HCT116 (cell line): ENCODE measurements at regions not wholly inside any gene's neighbourhood (a gene's known extent, or its start where the extent isn't known, plus 50 kb on each side); places are given as distances from the start of the nearest gene placed in this dataset.

Experiments
- ATAC-seq: fragments of 200-7000 bp; cut with Tn5 transposase; 2 replicates; pipeline ENCODE4 v1.9.1; 2020; ENCODE audit warnings: mild to moderate bottlenecking, moderate library complexity
- BruUV-seq: library from RNA; stranded (reverse); fragments of 400-500 nt; replicated peaks from 2 replicates; lab custom pipeline; 2021; lab: Mats Ljungman, UMichigan
- CTCF ChIA-PET: fragments of 300-600 bp; sonication (Branson Sonifier 250); formaldehyde crosslinking; loops from one replicate; lab custom pipeline; 2021; ENCODE audit warnings: antibody characterized with exemption; lab: Charles Lee
- POLR2A ChIA-PET: fragments of 300-600, 350-600 bp; sonication (Branson Sonifier 250); formaldehyde crosslinking; loops from one replicate; lab custom pipeline; 2021; ENCODE audit warnings: antibody characterized with exemption; lab: Charles Lee
- RAD21 ChIA-PET, 2 experiments: fragments of 300-600 bp; sonication (Branson Sonifier 250); formaldehyde crosslinking; loops; one replicate each; lab custom pipeline; 2023; ENCODE audit warnings: low total read pairs in 2 of 2; ENCODE audit not compliant: uncharacterized antibody in 2 of 2, unreplicated experiment in 2 of 2, low non-redundant PET in 1 of 2; lab: Charles Lee
- DNase-seq: peaks from one replicate; pipeline ENCODE4 v3.0.0-alpha.2; 2010; ENCODE audit warnings: low read depth, low spot score
- H2AFZ ChIP-seq: fragments of 200-600 bp; shearing (Covaris generic), sonication (generic); 2 replicates; pipeline ENCODE4 v1.6.1; 2017; ENCODE audit warnings: low read depth, mixed run types, mixed read lengths, antibody characterized with exemption, low read length; ENCODE audit not compliant: poor library complexity, severe bottlenecking
- H3K27ac ChIP-seq: 2 replicates; pipeline ENCODE4 v1.5.1; 2012; ENCODE audit warnings: low read depth, low read length
- H3K27me3 ChIP-seq: fragments of 200-600 bp; sonication (generic); 2 replicates; pipeline ENCODE4 v1.6.1; 2016; ENCODE audit warnings: mixed run types, low read length, mixed read lengths; ENCODE audit not compliant: insufficient read depth
- H3K36me3 ChIP-seq, 2 experiments: fragments of 200-500 bp in 1 of 2; fragments of 200-600 bp in 1 of 2; sonication (Bioruptor generic) in 1 of 2; sonication (generic) in 1 of 2; 2 replicates each; pipeline versions ENCODE4 v1.5.1 to v1.6.1; 2014 to 2016; ENCODE audit warnings: low read length in 2 of 2, inconsistent platforms in 1 of 2, mixed read lengths in 1 of 2, mixed run types in 1 of 2; ENCODE audit not compliant: insufficient read depth in 2 of 2, control insufficient read depth in 1 of 2
- H3K4me1 ChIP-seq, 2 experiments: fragments of 200-600 bp in 1 of 2; sonication (generic) in 1 of 2; 2 replicates each; pipeline versions ENCODE4 v1.5.1 to v1.6.1; 2012 to 2017; ENCODE audit warnings: low read length in 2 of 2, inconsistent platforms in 1 of 2, mild to moderate bottlenecking in 1 of 2, mixed read lengths in 1 of 2, mixed run types in 1 of 2, moderate library complexity in 1 of 2; ENCODE audit not compliant: insufficient read depth in 2 of 2, control insufficient read depth in 1 of 2
- H3K4me2 ChIP-seq: fragments of 200-600 bp; sonication (generic); 2 replicates; pipeline ENCODE4 v1.6.1; 2017; ENCODE audit warnings: mixed run types, low read length, mixed read lengths
- H3K4me3 ChIP-seq, 2 experiments: fragments of 200-600 bp in 1 of 2; sonication (generic) in 1 of 2; replicated peaks in 1 of 2; 2 replicates each; pipeline ENCODE4 v1.5.1; 2011 to 2016; ENCODE audit warnings: low read length in 2 of 2, control low read depth in 1 of 2, low read depth in 1 of 2, mild to moderate bottlenecking in 1 of 2, mixed read lengths in 1 of 2, mixed run types in 1 of 2
- H3K79me2 ChIP-seq: fragments of 200-600 bp; sonication (generic); 2 replicates; pipeline ENCODE4 v1.6.1; 2017; ENCODE audit warnings: mild to moderate bottlenecking, mixed run types, low read length, moderate library complexity, mixed read lengths; ENCODE audit not compliant: insufficient read depth
- H3K9ac ChIP-seq: fragments of 200-600 bp; sonication (generic); 2 replicates; pipeline ENCODE4 v1.6.1; 2016; ENCODE audit warnings: low read length, mixed read lengths
- H3K9me2 ChIP-seq: fragments of 200-600 bp; sonication (generic), shearing (Covaris generic); 2 replicates; pipeline ENCODE4 v1.6.1; 2017; ENCODE audit warnings: mixed run types, mild to moderate bottlenecking, moderate library complexity; ENCODE audit not compliant: insufficient read depth
- H3K9me3 ChIP-seq, 2 experiments: fragments of 200-500 bp in 1 of 2; fragments of 200-600 bp in 1 of 2; sonication (Bioruptor generic) in 1 of 2; sonication (generic) in 1 of 2; 2 replicates each; pipeline ENCODE4 v1.6.1; 2014 to 2017; ENCODE audit warnings: low read length in 2 of 2, mixed read lengths in 2 of 2, inconsistent platforms in 1 of 2, low read depth in 1 of 2, mild to moderate bottlenecking in 1 of 2, mixed run types in 1 of 2, moderate library complexity in 1 of 2; ENCODE audit not compliant: control insufficient read depth in 1 of 2, insufficient read depth in 1 of 2
- H4K20me1 ChIP-seq: fragments of 200-600 bp; sonication (generic), shearing (Covaris generic); 2 replicates; pipeline ENCODE4 v1.6.1; 2017; ENCODE audit warnings: mixed run types, mild to moderate bottlenecking, moderate library complexity; ENCODE audit not compliant: insufficient read depth
- ATF3 ChIP-seq: IDR thresholded peaks from 2 replicates; pipeline ENCODE4 v1.6.1; 2012
- CBX3 ChIP-seq: IDR thresholded peaks from 2 replicates; pipeline ENCODE4 v1.6.1; 2012; ENCODE audit warnings: low read depth
- CEBPB ChIP-seq: IDR thresholded peaks from 2 replicates; pipeline ENCODE4 v1.6.1; 2012; ENCODE audit warnings: low read depth
- ELF1 ChIP-seq: IDR thresholded peaks from 2 replicates; pipeline ENCODE4 v1.6.1; 2012; ENCODE audit warnings: low read depth, borderline replicate concordance
- EZH2phosphoT487 ChIP-seq: fragments of 200-600 bp; IDR thresholded peaks from 2 replicates; pipeline ENCODE4 v1.6.1; 2018; ENCODE audit warnings: antibody characterized with exemption, borderline replicate concordance
- FOSL1 ChIP-seq: IDR thresholded peaks from 2 replicates; pipeline ENCODE4 v1.6.1; 2012; ENCODE audit warnings: low read depth
- JUND ChIP-seq: IDR thresholded peaks from 2 replicates; pipeline ENCODE4 v1.6.1; 2012
- POLR2A ChIP-seq: IDR thresholded peaks from 2 replicates; pipeline ENCODE4 v1.7.0; 2011; ENCODE audit warnings: borderline replicate concordance; ENCODE audit not compliant: insufficient read depth, insufficient read length; ENCODE audit errors: extremely low read depth
- POLR2AphosphoS5 ChIP-seq: IDR thresholded peaks from 2 replicates; pipeline ENCODE4 v1.6.1; 2011; ENCODE audit warnings: mild to moderate bottlenecking, low read depth, low read length, moderate library complexity
- RAD21 ChIP-seq: IDR thresholded peaks from 2 replicates; pipeline ENCODE4 v1.6.1; 2012; ENCODE audit warnings: low read depth, mild to moderate bottlenecking
- SP1 ChIP-seq: IDR thresholded peaks from 2 replicates; pipeline ENCODE4 v1.6.1; 2012; ENCODE audit warnings: low read depth
- SRF ChIP-seq: IDR thresholded peaks from 2 replicates; pipeline ENCODE4 v1.6.1; 2012; ENCODE audit warnings: low read depth
- TCF7L2 ChIP-seq: IDR thresholded peaks from 2 replicates; pipeline ENCODE4 v1.7.0; 2011; ENCODE audit warnings: borderline replicate concordance, inconsistent platforms; ENCODE audit not compliant: insufficient read depth, insufficient read length; ENCODE audit errors: extremely low read depth
- YY1 ChIP-seq: IDR thresholded peaks from 2 replicates; pipeline ENCODE4 v1.6.1; 2011; ENCODE audit warnings: low read length, low read depth, moderate library complexity, mild to moderate bottlenecking; ENCODE audit not compliant: insufficient replicate concordance; ENCODE audit errors: extremely low read depth
- ZNF274 ChIP-seq: fragments of 200-500 bp; sonication (Bioruptor generic); IDR thresholded peaks from 2 replicates; pipeline ENCODE4 v1.6.1; 2014; ENCODE audit warnings: mild to moderate bottlenecking, low read depth, low read length, inconsistent platforms
- intact Hi-C: fragments of 100-400 bp; cut with micrococcal nuclease; formaldehyde crosslinking; loops from 2 replicates; pipeline ENCODE4 v1.10.0; 2022
- TF ChIP-seq, protein P1 (sequence below): IDR thresholded peaks from 2 replicates; pipeline ENCODE4 v1.6.1; 2011; ENCODE audit warnings: mild to moderate bottlenecking, low read length, moderate library complexity; ENCODE audit not compliant: insufficient replicate concordance; ENCODE audit errors: extremely low read depth

- ATAC-seq (no peak), DNase-seq (no peak)
- H2AFZ ChIP-seq: no peak overlapping the region
- H3K4me1 ChIP-seq: no peaks in the 10 kb centered on the region
- peaks cover 5 to 14% of the 10 kb centered on the region in 2 experiments; a peak in 2 of 4 replicates for H3K9me3 ChIP-seq
- RAD21 ChIA-PET: no interaction called here
- CTCF ChIA-PET: no interaction called here
- no peak overlapping the region for H3K9ac ChIP-seq
- H3K79me2 ChIP-seq: no peaks in the 10 kb centered on the region
- intact Hi-C loops: no loop called here
- no peaks in the 10 kb centered on the region for H3K27me3 ChIP-seq
- no peak overlapping the region for H3K4me3 ChIP-seq
- H3K4me2 ChIP-seq: no peak overlapping the region
- no peak overlapping the region for H3K27ac ChIP-seq
- BruUV-seq: no TSS peak
- POLR2A ChIA-PET: no interaction called here
- H4K20me1 ChIP-seq: no peaks in the 10 kb centered on the region
- TF ChIP-seq CEBPB: no peak
- no peak for TF ChIP-seq POLR2AphosphoS5
- TF ChIP-seq POLR2A: no peak
- no peak for TF ChIP-seq ATF3
- no peak for TF ChIP-seq SRF
- TF ChIP-seq EZH2phosphoT487: no peak
- TF ChIP-seq SP1: no peak
- no peak for TF ChIP-seq YY1
- no peak for TF ChIP-seq FOSL1
- TF ChIP-seq, protein P1, sequence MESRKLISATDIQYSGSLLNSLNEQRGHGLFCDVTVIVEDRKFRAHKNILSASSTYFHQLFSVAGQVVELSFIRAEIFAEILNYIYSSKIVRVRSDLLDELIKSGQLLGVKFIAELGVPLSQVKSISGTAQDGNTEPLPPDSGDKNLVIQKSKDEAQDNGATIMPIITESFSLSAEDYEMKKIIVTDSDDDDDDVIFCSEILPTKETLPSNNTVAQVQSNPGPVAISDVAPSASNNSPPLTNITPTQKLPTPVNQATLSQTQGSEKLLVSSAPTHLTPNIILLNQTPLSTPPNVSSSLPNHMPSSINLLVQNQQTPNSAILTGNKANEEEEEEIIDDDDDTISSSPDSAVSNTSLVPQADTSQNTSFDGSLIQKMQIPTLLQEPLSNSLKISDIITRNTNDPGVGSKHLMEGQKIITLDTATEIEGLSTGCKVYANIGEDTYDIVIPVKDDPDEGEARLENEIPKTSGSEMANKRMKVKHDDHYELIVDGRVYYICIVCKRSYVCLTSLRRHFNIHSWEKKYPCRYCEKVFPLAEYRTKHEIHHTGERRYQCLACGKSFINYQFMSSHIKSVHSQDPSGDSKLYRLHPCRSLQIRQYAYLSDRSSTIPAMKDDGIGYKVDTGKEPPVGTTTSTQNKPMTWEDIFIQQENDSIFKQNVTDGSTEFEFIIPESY: no peak
- TF ChIP-seq RAD21: no peak
- TF ChIP-seq ZNF274: no peak
- no peak for TF ChIP-seq CBX3
- TF ChIP-seq ELF1: no peak
- no peak for TF ChIP-seq TCF7L2
- no peak for TF ChIP-seq JUND
- H3K36me3 ChIP-seq: no peaks in the 10 kb centered on the region
- no peaks in the 10 kb centered on the region for H3K9me2 ChIP-seq
Measured at GRCh38 chr16:62927122-62927521, 890.9 kb upstream of the CDH8 start.
